ENCODE measurements at regions not wholly inside any gene's neighbourhood (a gene's known extent, or its start where the extent isn't known, plus 50 kb on each side); places are given as distances from the start of the nearest gene placed in this dataset.

GRCh38 chr2:176814740-176815367 is 397.7 kb upstream of the HNRNPA3 start:
- DNase-seq (ENCODE audit: low read depth) = peak; percentile 18

DNA sequence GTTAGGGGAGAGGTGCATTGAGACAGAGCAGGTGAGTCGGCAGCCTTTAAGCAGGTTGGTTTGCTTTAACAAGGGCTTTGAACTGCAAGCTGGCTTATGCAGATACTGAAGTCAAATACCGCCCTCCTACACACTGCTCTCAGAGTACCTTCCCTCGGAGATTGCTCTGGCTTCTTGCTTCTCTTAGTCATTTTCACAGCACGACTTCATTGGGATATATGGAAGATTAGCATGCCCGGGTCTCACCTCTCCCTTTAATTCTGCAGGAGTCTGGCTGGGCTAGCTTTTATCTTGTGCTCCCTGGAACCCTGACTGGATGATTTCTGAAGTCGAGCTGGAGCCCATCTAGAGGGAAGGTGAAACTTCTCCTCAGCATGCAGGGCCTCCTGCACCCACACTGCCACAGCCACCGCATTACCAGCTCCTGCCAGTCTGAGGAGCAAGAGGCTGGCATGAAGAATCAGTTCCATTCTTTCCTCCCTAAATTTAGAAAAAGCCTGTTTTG is 395.5 kb upstream of the HNRNPA3 start:
- DNase-seq (ENCODE audit: low read depth) = no peak

GRCh38 chr2:176818076-176818475 is 394.5 kb upstream of the HNRNPA3 start:
- DNase-seq (ENCODE audit: low read depth) = no peak

GRCh38 chr2:176818617-176819016 is 394.0 kb upstream of the HNRNPA3 start:
- no peak for DNase-seq (ENCODE audit: low read depth)

DNA sequence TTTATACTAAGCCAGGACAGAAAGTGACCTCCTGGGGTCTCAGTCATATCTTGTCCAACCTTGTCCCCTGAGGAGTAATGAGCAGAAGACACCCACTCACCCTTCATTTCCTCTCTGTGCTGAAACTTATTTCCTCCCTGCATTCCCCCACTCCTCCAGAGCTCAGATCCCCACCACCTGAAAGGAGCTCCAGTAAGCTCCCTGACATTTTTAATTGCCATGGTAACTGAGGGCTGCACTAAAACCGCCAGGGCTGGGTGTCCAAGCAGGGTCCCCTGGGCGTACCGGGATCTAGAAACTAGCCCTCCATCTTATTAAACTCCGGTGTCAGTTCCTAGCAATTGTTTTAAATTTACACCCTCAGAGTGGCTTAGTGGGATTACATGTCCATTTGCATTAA is 393.3 kb upstream of the HNRNPA3 start:
- no peak for DNase-seq (ENCODE audit: low read depth)

- DNase-seq (ENCODE audit: low read depth) = no peak
These were observed 392.1 kb upstream of the HNRNPA3 start for GRCh38 chr2:176820371-176820932.

- DNase-seq (ENCODE audit: low read depth) = no peak
These were observed 391.2 kb upstream of the HNRNPA3 start for GRCh38 chr2:176821350-176821749.

DNA sequence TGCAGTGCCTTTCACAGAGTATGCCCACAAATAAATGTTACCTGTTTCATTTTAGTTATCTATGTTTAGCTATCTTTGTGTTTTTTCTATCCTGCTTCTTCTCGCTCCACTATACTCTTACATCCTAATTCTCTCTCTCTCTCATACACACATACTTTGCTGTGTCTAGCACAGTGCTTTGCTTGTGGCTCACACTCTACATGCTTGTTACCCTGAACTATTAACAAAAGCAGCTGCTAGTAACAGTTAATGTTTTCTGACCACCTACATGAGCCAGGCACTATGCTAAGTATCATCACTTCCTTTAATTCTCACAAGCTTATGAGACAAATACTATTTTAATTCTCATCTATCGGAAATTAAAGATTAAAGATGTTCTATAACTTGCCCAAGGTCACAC is 390.5 kb upstream of the HNRNPA3 start:
- no peak for DNase-seq (ENCODE audit: low read depth)

DNA sequence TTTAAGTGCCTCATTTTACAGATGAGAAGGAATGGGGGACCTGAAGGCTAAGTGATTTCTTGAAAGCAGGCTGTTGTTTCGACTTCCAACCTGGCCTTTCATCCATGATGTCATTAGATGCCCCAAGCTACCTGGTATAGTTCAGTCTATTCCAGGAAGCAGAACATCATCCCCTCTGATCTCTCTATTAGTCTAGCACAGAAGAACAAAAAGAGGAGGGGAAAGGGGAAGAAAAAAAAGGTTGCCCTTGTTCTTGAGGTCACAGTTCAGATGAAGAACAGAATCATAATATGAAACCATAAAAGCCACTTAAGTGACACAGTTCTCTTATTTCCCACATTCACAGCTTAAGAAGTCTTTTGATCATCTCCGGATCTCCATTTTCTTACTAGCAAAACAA is 386.2 kb upstream of the HNRNPA3 start:
- no peak for DNase-seq (ENCODE audit: low read depth)

DNA sequence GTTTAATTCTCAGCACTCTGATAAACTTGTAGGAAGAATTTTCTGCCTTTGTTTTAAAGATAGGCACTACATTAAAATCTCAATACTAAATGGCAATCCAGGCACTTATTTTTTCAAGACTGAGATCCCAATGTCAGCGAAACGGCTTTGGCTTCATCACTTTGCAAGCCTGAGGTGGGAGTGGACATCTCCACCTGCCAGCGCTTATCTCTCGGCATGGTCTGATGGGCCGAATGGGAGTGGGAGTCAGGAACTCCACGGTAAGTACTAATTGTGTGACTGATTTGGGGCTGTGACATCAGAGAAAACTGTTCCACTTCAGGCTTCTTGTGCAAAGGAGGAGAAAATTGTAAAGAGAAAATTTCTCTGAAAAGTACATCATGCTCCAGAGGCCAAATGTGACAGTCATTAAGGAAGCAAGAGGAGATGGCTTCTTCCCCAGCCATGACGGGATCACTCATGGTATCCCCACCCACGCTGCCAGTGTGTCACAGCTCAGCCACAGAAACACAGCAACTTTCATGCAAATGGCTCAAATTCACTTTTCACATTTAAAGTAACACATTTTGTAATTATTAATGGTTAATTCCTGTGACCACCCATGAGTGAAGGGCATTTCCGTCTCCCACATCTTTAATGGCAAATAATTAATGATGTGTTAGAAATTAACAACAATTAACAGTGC is 385.5 kb upstream of the HNRNPA3 start:
- DNase-seq (ENCODE audit: low read depth) = no peak

- DNase-seq (ENCODE audit: low read depth) = no peak
These were observed 382.2 kb upstream of the HNRNPA3 start for GRCh38 chr2:176830362-176830761.

DNA sequence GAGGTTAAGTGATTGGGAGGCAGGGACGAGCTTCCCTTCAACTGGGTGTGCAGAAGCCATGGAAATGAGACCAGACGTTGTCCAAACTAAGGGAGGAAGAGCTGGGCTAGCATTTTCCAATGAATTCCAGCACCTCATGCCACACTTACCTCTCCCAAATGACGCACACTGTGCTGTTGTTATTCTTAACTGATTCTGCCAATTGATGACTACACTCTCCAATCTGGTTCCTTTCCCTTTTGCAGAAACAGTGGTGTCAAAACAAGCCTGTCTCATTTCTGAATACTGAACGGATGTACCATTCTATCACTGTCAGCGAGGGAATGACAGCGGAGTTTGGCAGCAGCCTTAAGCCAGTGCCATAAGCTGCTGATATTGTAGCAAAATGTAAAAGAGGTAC is 380.5 kb upstream of the HNRNPA3 start:
- DNase-seq (ENCODE audit: low read depth) = no peak

DNA sequence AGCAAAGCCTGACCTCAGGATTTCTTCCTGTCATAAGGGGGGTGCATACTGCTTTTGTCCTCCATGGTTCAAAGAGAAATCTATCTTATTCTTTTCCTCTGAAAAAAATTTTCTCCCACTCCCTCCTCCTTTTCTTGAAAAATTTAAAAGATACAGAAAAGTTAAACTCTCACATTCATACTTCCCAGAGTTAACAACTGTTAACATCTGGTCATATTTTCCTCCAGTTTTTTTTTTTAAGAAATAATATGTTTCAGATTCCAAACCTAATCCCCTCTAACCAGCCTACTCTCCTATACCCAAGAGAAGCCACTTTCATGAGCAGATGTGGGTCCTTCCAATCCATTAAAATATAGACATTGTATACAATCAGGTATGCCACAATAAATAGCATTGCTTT is 378.9 kb upstream of the HNRNPA3 start:
- no peak for DNase-seq (ENCODE audit: low read depth)

DNA sequence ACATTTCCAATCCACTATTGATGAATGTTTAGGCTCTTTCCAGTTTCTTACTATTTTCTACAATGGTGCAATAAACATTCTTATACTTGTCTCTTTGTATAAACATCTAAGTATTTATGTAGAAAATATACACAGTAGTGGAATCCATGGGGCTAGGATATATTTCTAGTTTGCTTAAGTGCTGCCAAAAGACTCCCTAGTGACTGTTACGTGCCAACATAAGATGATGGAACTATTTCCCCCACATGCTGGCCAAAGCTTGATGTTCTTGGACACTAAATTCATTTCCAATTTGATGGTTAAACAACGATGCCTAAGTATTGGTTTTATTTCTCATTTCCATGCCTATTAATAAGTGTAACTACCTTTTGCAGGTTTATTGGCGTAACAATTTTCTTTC is 378.4 kb upstream of the HNRNPA3 start:
- DNase-seq (ENCODE audit: low read depth) = no peak

DNA sequence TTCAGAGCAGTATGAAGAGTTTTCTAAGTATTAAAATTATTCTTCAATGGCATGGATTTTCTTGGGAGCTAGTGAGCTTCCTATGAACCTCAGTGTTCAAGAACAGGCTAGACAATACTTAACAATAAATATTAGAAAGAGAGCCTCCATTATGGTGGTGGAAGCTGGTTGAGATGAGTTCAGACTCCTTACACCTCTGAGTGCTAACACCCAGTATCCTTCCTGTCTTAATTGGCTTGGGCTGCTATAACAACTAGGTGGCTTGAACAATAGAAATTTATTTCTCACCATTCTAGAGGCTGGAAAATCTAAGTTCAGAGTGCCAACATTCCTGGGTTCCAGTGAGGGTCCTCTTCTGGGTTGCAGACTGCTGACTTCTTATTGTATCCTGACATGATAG is 369.4 kb upstream of the HNRNPA3 start:
- no peak for DNase-seq (ENCODE audit: low read depth)

DNA sequence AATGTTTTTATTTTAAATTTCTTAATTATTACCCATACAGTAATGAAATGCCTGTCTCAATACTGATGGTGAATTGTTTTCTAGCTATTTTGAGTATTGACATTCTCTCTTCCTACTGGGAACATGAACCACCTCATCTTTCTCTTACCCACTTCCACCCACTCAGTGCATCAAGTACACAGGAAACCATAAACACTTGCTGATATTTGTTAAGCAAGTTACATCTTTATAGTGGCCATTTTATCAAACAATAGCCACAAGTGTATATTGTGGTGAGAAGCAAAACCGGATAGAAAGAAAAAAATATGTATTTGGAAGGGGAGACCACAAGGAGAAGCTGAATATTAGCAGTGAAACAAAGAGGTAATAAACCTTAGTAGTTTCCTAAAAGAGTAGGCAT is 368.1 kb upstream of the HNRNPA3 start:
- no peak for DNase-seq (ENCODE audit: low read depth)

DNA sequence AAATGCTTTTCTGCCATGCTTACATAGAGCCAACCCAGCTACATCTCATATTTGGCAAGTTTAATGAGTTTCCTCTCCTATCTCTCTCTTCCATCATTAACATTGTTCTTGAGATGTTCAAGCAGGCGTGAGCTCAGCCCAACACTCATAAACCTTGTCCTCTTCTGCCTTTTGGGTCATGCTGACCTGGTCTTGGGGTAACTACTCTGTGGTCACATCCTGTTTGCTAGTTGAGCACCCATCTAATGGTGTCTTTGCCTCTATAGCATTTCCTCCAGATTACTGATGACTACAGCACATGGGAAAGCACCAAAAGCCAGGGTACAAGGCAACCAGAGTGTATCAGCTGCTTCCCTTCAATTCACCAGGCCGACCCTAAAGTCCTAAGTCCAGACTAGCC is 366.9 kb upstream of the HNRNPA3 start:
- DNase-seq (ENCODE audit: low read depth) = no peak

GRCh38 chr2:176847575-176847974 is 365.0 kb upstream of the HNRNPA3 start:
- DNase-seq (ENCODE audit: low read depth) = no peak

DNA sequence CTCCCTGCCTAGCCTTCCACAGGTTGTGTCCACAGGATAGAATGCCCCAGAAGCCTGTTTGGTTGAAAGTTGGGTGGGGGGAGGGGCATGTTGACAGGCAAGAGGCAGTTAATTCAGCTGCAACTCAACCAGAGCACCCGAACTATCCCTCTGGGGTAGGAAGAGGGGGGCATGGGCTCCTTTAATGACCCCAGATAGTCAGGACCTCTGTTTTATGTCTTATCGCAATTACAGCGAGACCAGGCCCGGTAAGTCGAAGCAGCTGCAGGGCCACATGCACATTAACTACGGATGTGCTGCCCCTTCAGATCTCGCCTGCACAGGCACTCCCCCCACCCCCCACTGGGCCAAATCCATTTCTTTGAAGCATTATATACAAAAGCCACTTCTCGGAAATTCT is 363.8 kb upstream of the HNRNPA3 start:
- no peak for DNase-seq (ENCODE audit: low read depth)

GRCh38 chr2:176851200-176851888 is 361.2 kb upstream of the HNRNPA3 start:
- no peak for DNase-seq (ENCODE audit: low read depth)

DNA sequence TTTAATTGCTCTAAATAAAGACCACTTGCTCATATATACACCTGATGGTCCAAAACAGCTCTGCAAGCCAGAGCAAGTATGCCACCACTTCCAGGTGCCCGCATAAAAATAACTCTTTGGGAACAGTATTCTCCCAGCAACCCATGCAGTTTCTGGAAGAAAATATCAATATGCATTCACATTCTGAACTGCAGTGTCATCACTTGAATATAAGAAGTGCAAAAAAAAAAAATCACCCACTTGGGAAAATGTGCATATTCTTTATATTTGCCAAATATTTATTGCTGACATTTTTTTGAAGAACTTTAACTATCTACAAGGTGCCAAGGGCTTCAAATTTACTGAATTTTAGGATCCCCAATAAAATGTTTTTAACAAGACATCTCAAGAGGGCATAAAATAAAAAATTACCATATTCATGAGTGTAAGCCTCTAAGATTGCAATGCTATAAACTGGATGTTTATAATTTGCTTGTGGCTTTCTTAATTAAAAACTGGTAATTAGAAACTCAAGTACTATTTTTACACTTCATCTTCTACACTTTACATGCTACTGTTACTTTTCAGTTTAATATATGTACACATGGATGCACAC is 360.6 kb upstream of the HNRNPA3 start:
- DNase-seq (ENCODE audit: low read depth) = no peak

DNA sequence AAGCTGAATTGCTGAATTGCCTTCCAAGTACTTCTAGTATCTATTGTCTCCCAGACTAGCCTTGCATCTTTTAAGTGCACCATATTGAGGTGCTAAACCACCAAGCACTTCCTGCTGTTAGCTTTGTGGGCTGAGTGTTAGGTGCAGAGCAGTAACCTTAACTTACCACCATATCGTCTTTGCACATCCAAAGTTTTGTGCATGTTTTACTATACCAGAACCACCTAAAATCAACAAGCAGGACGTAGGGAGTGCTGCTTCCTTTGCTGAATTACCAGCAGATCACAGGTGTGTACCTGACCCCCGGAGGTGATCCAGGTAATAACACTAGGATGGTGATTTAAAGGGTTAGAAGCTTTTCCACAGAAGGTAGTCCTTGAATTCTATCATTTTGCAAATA is 359.9 kb upstream of the HNRNPA3 start:
- DNase-seq (ENCODE audit: low read depth) = no peak

GRCh38 chr2:176854062-176854461 is 358.5 kb upstream of the HNRNPA3 start:
- no peak for DNase-seq (ENCODE audit: low read depth)

Data from iris pigment epithelial cell (primary cell).